Stimulated activated CD4-positive, alpha-beta T cell treated with anti-CD3 and anti-CD28 coated beads, Interleukin-4, amount 100 ng/mL, for 24 hours (primary cell): ENCODE measurements at regions not wholly inside any gene's neighbourhood (a gene's known extent, or its start where the extent isn't known, plus 50 kb on each side); places are given as distances from the start of the nearest gene placed in this dataset.
A peak's percentile ranks its signal among the peaks of the same experiment; 100 is the strongest.
"Not testable (repeated sequence)": the region's sequence is repeated elsewhere in the genome, so short reads cannot be mapped to it uniquely, and the experiment has no call there.

Experiments used
- DNase-seq: peaks from one replicate; pipeline ENCODE4 v3.0.0-alpha.2; 2020

- DNase-seq: no peak
Measured at GRCh38 chr14:71165121-71166031, 258.1 kb downstream of the PCNX1 start.

- no peak for DNase-seq
Measured at GRCh38 chr14:71166180-71166837, 259.1 kb downstream of the PCNX1 start.

- not testable (repeated sequence) for DNase-seq
Measured at GRCh38 chr14:71167325-71167950, 260.2 kb downstream of the PCNX1 start.

GRCh38 chr14:71168161-71168560 is 260.9 kb downstream of the PCNX1 start:
- DNase-seq: peak; percentile 5

GRCh38 chr14:71168564-71169427 is 261.5 kb downstream of the PCNX1 start:
- DNase-seq: no peak

GRCh38 chr14:71169861-71170260 is 262.6 kb downstream of the PCNX1 start:
- DNase-seq: no peak

GRCh38 chr14:71175491-71175890 is 268.2 kb downstream of the PCNX1 start:
- no peak for DNase-seq

GRCh38 chr14:71179066-71179465 is 271.8 kb downstream of the PCNX1 start:
- no peak for DNase-seq

GRCh38 chr14:71180397-71180796 is 273.1 kb downstream of the PCNX1 start:
- DNase-seq: no peak

- DNase-seq: no peak
Measured at GRCh38 chr14:71181215-71182003, 274.1 kb downstream of the PCNX1 start.

- no peak for DNase-seq
Measured at GRCh38 chr14:71183876-71184689, 276.8 kb downstream of the PCNX1 start.

GRCh38 chr14:71185637-71186036 is 278.4 kb downstream of the PCNX1 start:
- no peak for DNase-seq

- DNase-seq: no peak
Measured at GRCh38 chr14:71187633-71188356, 280.5 kb downstream of the PCNX1 start.

- no peak for DNase-seq
Measured at GRCh38 chr14:71190770-71191374, 283.6 kb downstream of the PCNX1 start.

GRCh38 chr14:71193663-71194062 is 286.4 kb downstream of the PCNX1 start:
- no peak for DNase-seq

- DNase-seq: no peak
Measured at GRCh38 chr14:71194251-71194650, 287.0 kb downstream of the PCNX1 start.

GRCh38 chr14:71196921-71197320 is 289.7 kb downstream of the PCNX1 start:
- no peak for DNase-seq

GRCh38 chr14:71198687-71199086 is 291.4 kb downstream of the PCNX1 start:
- DNase-seq: no peak

GRCh38 chr14:71201840-71202239 is 294.6 kb downstream of the PCNX1 start:
- DNase-seq: no peak

- DNase-seq: no peak
Measured at GRCh38 chr14:71202881-71203280, 295.6 kb downstream of the PCNX1 start.
